SKM-1 treated with dmso at 0.1 percent for 144 hours (cell line): ENCODE measurements at regions not wholly inside any gene's neighbourhood (a gene's known extent, or its start where the extent isn't known, plus 50 kb on each side); places are given as distances from the start of the nearest gene placed in this dataset.
"Not testable (repeated sequence)": the region's sequence is repeated elsewhere in the genome, so short reads cannot be mapped to it uniquely, and the experiment has no call there.

ENCODE experiments used
- DNase-seq: peaks from one replicate; lab custom pipeline; 2025; ENCODE audit not compliant: unreplicated experiment; lab: John Stamatoyannopoulos, UW

DNA sequence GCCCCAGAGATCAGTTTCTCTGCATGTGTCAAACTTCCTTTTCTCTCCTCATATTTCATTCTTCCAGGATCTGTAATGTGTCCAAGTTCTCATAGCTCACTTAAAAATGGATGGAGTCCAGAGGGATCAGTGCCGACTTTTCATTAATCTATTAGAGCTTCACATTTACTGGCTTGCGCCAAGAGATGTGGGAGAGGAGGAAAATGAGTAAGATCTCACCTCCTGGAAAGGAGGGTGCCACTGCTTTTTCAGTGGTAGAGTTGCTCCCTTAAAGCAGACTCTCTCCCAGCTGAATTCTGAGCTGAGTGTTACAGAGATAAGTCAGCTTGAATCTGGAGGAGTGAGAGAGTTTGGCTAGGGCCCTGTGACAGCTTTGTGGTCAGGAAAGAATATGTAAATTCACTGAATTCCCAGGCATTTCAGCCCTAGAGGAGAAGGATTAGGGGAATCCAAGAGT is 175.9 kb downstream of the SOX4 start:
- no peak for DNase-seq

DNA sequence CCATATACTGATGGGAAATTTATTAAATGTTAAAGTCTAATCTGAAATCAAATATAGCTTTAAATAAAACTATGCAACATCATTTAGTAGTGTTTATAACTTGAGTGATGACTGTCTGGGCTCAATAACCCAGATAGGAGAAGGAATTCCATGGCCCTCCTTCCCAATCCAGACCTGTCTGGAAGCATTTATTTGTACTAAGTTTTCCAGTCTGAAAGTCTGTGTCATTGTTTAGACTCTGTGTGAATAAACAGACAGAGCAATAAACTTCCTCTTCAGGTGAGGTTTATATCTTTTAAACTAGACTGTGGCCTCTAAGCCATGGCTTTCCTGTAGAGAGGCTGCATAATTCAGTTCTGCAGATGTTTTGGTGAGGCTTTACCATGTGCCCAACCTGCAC is 176.4 kb downstream of the SOX4 start:
- DNase-seq = no peak

DNA sequence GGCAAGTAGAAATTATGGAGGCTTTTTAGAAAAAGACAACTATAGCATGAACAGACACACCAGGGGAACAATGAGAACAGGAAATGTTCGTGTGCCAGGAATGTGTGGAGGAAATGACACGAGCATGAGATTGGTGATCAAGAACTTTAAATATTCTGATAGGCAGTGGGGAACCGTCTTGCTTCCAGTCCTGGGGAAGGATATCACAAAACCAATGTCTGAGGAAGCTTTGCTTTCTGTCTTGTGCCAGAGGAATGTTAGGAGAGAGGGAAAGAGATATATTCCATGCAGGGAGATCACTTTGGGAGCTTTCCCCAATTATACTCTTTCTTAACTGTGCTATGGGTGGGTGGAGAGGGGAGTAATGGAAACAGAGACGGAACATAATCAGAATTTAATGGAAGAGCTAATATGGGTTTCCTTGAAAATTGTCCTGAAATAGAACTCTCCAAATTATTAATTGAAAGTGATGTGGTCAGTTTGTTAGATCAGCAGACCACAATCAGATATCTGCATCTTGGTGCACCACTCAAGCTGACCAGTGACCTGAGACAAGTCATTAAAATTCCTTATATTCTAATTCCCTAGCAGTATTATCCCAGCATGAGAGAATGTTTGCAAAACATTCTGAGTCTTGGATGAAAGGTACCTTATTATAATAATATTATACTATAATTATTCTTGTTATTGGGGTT is 178.2 kb downstream of the SOX4 start:
- DNase-seq = no peak

DNA sequence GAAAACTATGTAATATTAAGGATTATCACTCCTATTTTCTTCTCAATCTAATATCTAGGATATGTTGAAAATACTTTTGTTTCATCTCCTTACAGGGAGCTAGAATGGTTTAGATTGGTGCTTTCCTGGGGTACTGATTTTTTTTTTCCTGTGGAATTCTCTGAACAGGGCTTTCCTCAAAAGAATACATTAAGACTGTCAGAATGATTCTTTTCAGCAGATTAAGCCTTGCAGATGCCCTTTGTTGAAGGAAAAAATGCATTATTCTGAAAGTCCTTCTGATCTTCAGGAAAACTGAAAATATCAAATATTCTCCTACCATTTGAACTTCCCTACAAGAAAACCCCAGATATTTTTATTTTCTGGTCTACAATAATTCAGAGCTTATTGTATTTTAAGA is 178.9 kb downstream of the SOX4 start:
- no peak for DNase-seq

DNA sequence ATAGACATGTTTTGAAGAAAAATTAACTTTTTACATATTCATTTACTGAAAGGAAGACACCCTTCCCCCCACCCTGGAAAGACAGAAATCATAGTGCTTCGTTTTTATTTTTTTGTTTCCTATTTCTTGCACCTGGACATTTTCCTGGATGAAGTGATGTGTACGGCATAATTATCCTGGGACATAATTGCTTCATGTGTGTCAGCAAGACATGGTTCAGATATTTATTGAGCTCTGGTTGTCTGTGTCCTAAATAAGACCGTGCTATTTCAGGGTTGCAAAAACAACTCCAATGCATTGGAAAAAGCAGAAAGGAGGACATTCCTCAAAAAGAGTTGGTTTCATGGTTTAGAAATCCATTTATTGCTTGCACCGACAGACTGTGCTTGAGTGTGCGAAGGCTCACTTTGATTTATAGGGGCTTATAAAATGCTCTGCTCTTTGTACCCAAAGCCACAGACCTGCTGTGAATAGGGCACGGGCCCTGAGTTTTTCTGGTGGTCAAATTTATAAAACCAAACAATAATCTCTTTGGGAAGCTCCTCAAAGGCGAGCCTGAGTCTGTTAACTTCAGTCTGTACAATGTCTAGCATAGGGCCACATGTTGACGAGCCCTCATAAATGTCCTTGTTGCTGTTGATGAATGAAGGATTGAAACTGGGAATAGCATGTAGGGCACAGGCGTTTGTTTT is 179.5 kb downstream of the SOX4 start:
- DNase-seq = no peak

DNA sequence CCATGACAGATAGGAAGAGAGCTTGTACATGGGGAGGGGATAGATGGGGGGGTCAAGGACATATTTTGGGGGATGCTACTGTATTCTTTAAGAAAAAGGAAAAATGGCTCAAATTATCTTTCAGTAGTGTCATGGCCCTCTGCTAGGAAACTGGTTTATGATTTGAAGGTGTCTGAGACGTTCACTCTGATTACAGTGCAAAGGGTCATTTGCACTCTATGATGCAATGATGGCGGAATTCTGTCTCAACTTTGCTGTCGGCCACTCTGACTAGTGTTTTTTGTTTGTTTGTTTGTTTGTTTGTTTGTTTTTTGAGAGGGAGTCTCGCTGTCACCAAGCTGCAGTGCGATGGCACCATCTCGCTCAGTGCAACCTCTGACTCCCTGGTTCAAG is 180.0 kb downstream of the SOX4 start:
- DNase-seq = no peak

DNA sequence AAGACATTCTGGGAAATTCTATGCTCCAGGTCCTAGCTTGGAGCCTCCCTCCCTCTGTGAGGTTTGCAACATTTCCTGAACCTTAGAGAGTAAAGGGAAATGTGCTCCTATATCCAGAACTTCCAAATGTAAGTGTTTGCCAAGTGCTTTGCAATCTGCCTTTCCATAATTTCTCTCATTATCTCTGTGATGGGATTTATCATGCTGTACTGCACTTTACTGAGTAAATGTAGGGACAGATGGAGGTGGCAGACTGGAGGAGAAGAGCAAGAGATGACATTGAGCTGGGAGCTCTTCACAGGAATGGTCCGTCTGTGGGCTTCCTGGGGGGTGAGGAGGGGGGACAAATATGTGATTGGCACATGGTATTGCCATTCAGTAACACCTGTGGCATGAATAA is 184.3 kb downstream of the SOX4 start:
- DNase-seq = no peak

DNA sequence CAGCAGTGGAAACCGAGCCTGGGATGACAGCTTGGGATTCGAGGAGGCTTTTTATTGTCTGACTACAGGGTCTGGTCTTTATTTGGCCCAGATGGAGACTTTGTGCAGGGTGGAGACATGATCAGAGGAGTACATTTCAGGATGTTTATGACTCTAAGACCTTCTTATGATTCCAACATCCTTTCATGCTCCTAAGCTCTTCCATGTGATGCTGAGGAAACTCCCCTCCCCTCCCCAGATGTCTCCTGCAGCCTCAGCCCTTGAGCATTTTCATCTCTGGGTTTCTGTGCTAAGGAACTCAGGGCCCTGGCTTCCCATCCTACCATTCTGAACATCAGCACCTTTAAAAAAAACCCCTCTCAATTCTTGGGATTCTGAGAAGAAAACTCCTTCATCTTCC is 186.6 kb downstream of the SOX4 start:
- no peak for DNase-seq

DNA sequence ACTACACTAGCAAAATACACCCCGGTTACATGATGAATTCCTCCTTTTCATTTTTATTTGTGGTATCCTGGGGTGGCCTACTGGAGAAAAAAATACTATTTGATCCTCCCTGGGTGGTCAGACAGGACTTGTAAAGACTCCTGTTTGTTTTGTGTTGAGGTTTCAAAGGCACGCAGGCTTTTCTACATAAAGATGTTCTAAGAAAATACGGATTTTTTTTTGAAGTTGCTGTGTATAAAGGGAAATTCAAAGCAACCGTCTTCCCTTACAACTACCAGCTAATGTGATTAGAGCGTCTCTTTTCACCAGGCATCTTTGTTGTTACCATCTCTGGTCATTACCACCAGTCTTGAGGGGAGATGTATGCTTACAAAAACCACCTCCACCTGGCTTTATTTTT is 187.1 kb downstream of the SOX4 start:
- no peak for DNase-seq

DNA sequence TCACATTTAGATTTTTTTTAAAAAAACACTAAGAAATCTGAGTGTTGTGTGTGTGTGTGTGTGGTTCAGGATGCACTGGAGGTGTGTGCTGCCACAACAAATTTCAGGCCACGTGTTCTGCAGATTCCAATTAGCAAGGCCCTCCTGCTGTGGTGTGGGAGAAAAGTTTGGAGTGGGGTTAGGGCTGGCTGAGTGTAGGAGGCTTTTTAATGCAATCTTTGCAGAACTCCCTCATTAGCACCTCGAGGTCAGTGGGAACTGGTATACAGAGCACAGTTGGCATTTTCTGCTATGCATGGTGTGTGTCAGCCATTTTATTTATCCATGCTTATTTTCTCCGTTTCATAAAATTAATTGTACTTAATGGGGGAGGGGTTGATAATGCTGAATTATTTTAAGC is 187.6 kb downstream of the SOX4 start:
- DNase-seq = no peak

DNA sequence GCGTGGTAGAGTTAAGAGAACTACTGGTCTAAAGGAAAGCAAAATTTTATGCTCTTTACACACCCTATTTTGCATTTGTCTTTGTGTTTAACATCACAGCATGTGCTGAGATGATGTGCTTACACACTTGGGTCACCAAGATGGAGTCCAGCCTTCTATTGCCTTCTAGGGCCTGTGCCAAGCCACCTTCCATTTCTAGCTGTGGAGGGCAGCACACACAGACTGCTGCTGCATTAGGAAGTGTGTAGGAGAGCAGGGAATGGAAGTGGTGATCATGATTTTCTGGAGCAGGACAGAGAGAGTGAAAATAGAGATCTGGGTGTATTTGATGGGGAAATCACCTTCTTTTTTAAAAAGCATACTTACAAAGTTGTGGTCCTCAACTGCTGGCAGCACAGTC is 191.6 kb downstream of the SOX4 start:
- no peak for DNase-seq

DNA sequence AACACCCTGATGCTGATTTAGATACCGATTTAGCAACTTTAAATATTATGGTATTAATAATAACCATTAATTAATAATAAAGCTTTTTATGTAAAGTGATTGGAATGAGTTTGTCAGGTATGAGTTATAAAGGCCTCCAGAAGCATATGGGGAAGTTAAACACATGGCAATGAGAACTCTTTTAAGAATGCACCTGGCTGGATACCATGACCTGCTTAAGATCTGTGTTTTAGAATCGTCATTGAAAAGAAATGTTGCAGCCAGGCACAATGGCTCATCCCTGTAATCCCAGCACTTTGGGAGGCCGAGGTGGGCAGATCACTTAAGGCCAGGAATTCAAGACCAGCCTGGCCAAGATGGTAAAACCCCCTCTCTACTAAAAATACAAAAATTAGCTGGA is 197.5 kb downstream of the SOX4 start:
- DNase-seq = no peak

DNA sequence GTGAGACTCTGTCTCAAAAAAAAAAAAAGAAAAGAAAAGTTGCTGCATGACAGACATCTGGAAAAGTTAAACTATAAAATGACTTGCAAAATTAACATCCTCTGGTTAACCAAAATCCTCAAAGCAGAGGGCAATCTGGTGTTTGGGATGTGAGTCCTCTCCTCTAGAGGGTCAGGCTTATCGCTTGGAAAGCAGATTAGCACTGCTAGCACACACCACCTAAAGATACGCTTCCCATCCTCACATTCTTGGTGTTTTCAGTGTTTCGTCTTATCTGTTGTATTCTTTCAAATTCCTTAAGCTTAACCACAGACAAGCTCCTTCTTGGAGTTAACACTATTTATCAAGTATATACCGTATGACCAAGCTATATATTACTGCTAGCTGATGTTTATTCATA is 198.0 kb downstream of the SOX4 start:
- no peak for DNase-seq

DNA sequence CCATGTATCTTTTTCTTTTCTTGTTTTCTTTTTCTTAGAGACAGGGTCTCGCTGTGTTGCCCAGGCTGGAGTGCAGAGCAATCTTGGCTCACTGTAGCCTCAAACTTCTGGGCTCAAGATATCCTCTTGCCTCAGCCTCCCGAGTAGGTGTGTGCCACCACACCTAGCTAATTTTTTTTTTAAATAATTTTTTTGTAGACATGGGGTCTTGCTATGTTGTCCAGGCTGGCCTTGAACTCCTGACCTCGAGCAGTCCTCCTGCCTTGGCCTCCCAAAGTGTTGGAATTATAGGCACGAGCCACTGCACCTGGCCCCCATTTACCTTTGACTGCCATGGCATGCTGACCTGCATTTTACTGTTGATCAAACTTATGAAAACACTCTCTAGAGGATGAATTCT is 198.6 kb downstream of the SOX4 start:
- no peak for DNase-seq

DNA sequence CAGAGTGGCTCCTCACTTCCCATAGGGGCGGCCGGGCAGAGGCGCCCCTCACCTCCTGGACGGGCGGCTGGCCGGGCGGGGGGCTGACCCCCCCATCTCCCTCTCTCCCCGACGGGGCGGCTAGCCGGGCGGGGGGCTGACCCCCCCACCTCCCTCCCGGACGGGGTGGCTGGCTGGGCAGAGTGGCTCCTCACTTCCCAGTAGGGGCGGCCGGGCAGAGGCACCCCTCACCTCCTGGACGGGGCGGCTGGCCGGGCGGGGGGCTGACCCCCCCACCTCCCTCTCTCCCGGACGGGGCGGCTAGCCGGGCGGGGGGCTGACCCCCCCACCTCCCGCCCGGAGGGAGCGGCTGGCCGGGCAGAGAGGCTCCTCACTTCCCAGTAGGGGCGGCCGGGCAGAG is 203.4 kb downstream of the SOX4 start:
- not testable (repeated sequence) for DNase-seq

DNA sequence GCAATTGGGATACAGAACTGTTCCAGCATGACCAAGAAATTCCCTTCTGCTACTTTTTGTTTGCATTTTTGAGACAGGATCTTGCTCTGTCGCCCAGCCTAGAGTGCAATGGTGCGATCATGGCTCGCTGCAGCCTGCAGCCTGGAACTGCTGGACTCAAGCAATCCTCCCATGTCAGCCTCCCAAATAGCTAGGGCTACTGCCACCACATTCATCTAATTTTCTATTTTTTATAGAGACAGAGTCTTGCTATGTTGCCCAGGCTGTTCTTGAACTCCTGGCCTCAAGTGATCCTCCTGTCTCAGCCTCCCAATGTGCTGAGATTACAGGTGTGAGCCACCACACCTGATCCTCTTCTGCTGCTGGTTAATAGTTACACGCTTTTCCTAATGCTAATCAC is 204.9 kb downstream of the SOX4 start:
- DNase-seq = no peak

DNA sequence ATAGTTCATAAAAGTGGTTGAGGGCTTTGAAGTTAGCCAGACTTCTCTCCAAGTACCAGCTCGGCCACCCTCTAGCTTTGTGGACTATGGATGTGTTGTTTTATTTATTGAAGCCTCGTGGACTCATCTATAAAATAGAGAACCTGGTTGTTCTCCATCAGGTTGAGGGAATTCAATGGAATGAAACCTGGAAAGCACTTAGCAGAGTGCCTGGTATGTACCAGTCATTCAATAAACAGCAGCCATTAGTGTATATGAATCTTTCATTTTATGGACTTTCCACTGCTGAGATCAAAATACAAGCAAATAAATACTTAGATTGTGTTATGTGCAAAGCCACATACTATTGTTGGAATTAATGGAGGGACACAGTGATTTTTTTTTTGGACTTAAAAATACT is 206.8 kb downstream of the SOX4 start:
- DNase-seq = no peak

DNA sequence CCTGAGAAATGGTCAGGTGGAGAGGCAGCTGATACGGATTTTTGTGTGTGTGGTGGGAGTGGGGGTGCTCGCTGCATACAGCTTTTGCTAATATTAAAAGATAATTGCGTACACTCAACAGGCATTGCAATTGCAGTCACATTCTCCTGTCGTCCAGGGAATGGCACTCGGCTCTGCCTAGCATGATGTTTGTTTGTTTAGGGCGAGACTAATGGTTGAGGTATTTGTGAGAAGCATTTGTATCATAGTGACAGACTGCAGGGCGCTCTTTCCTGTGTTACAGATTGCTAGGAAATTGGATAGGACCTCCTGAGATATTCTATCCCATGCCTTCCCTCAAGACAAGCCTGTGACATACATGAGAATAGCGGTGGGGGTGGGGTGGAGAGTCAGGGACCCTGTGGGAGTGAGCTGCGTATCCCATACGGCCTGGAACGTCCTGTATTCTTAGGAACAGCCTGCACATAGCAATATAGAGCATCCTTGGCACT is 207.4 kb downstream of the SOX4 start:
- DNase-seq = no peak

DNA sequence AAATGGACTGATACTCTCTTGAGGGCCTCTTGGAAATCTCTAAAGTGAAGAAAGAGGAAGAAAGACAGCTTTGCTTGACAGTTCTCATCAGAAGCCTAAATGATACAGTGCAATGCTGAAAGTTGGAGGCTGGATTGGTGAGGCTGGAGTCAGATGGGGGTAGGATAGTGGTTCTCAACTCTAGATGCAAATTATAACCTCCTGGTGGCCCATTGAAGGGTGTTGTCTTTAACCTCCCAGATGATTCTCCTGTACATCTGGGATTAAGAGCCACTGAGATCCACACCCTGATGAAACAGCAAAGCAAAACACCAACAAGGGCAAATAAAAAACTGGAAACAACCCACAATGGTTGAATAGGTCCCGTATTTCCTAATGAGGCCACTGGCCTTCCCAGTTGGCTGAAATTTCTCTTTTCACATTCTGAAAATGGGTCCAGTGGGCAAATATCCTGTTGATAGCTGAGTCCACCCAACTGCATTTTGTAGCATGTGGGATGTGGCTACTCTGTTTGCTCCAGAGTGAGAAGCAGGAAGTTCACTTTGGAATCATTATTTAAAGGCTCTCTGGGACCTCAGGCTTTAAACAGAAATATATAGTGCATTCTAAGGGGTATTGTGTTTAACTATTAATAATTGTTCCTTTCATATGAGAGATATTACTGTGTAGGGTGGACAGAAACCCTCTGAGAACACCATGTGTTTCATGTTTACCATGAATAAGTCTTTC is 208.1 kb downstream of the SOX4 start:
- DNase-seq = no peak

DNA sequence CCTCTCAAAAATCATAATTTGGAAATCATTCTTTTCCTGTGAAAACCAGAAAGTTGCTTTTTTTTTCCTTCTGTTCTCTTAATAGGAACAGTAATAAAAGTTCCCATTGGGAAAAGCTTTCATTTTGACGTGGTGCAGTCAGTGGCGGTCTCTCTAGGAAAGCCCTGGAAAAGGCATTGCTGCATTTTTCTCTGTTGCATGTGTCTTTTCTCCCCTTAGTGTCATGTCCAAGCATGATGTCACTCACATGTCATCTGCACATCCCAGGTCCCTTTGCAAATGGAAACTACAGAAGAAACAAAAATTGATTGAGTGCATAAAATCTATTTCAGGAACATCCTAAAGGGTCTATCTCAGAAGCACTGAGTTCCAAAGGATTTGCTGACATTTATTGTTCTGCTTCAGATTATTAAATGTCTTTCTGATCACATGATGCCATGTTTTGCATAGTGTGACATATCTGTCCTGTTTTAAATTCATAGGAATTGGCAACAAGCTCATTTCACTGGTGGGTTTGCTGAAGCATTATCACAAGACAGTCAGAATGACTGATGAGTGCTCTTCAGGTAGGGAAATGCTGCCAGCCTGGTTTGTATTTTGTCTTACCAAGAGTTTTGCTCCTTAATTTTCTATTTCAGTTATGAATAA is 208.7 kb downstream of the SOX4 start:
- no peak for DNase-seq

DNA sequence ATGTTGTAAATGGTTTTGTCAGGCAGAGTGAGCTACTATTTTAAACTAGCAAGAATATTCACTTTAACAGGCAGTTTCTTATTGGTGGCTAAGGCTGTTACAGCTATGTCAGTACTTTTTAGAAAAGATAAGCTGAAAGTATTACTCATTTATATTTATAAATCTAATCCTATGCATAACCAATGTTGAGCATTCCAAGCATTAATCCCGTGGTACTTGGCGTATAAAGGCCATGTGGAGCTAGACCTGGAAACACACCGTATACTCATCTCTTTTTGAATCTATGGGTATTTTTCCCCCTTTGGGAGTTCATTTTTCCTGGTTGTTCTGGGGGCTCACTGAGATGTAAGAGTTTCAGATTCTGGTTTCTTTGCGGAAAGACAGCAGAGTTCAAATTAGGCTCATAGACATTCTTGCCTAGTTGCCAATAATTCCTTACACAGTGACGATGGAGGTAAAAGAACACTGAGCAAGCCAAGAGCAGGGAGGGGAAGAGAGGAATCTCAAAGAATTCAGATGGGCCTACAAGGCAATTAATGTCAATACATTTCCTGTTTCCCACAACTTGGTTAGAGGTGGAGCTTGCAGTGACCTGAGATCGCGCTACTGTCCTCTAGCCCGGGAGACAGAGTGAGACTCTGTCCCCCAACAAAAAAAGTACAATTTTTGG is 211.5 kb downstream of the SOX4 start:
- DNase-seq = no peak
